Activated naive CD8-positive, alpha-beta T cell treated with anti-CD3 and anti-CD28 coated beads for 36 hours (primary cell): ENCODE measurements at regions not wholly inside any gene's neighbourhood (a gene's known extent, or its start where the extent isn't known, plus 50 kb on each side); places are given as distances from the start of the nearest gene placed in this dataset.
"Not testable (repeated sequence)": the region's sequence is repeated elsewhere in the genome, so short reads cannot be mapped to it uniquely, and the experiment has no call there.

ENCODE experiments used
- DNase-seq: peaks from one replicate; pipeline ENCODE4 v3.0.0; 2021
- H3K27ac Mint-ChIP-seq: one replicate; pipeline ENCODE4 v1.8.0; 2022; ENCODE audit warnings: mild to moderate bottlenecking, moderate library complexity, mixed read lengths
- H3K27me3 Mint-ChIP-seq: one replicate; pipeline ENCODE4 v1.8.0; 2022; ENCODE audit warnings: mild to moderate bottlenecking, mixed read lengths
- H3K36me3 Mint-ChIP-seq: one replicate; pipeline ENCODE4 v1.8.0; 2021; ENCODE audit warnings: mild to moderate bottlenecking, mixed read lengths
- H3K4me1 Mint-ChIP-seq: one replicate; pipeline ENCODE4 v1.8.0; 2021; ENCODE audit warnings: mixed read lengths
- H3K4me3 Mint-ChIP-seq: one replicate; pipeline ENCODE4 v1.8.0; 2022; ENCODE audit warnings: mild to moderate bottlenecking, moderate library complexity, mixed read lengths
- H3K9me3 Mint-ChIP-seq: one replicate; pipeline ENCODE4 v1.8.0; 2022; ENCODE audit warnings: mixed read lengths

GRCh38 chr6:156440688-156441087 lies 336.5 kb upstream of the ARID1B start:
- Mint-ChIP-seq H3K4me1 (peaks cover 4% of the 10 kb centered on the region), H3K27ac (no peak overlapping the region), H3K27me3 (peaks cover 3% of the 10 kb centered on the region), H3K9me3 (no peaks in the 10 kb centered on the region), H3K36me3 (peaks cover 1% of the 10 kb centered on the region), H3K4me3 (no peak overlapping the region)
- DNase-seq = no peak

GRCh38 chr6:156438350-156438923 lies 338.7 kb upstream of the ARID1B start:
- Mint-ChIP-seq H3K27ac (no peak overlapping the region), H3K4me1 (peaks cover 4% of the 10 kb centered on the region), H3K4me3 (no peak overlapping the region), H3K9me3 (no peaks in the 10 kb centered on the region), H3K36me3 (peaks cover 1% of the 10 kb centered on the region), H3K27me3 (peaks cover 3% of the 10 kb centered on the region)
- no peak for DNase-seq

GRCh38 chr6:156437121-156437879 lies 339.9 kb upstream of the ARID1B start:
- peaks cover 1% of the 10 kb centered on the region for H3K36me3 Mint-ChIP-seq
- H3K27me3 Mint-ChIP-seq = peaks cover 3% of the 10 kb centered on the region
- DNase-seq = no peak
- H3K9me3 Mint-ChIP-seq = no peaks in the 10 kb centered on the region
- H3K4me1 Mint-ChIP-seq = peaks cover 4% of the 10 kb centered on the region
- no peak overlapping the region for H3K27ac Mint-ChIP-seq
- no peak overlapping the region for H3K4me3 Mint-ChIP-seq

- Mint-ChIP-seq H3K4me3 (no peak overlapping the region), H3K9me3 (no peaks in the 10 kb centered on the region), H3K27ac (no peak overlapping the region), H3K36me3 (no peaks in the 10 kb centered on the region), H3K27me3 (peaks cover 3% of the 10 kb centered on the region), H3K4me1 (peaks cover 4% of the 10 kb centered on the region)
- no peak for DNase-seq
Observed at GRCh38 chr6:156434795-156435190, 342.4 kb upstream of the ARID1B start.

GRCh38 chr6:156434049-156434794 lies 343.0 kb upstream of the ARID1B start:
- Mint-ChIP-seq H3K36me3 (no peaks in the 10 kb centered on the region), H3K4me3 (no peak overlapping the region), H3K27me3 (peaks cover 3% of the 10 kb centered on the region), H3K27ac (no peak overlapping the region), H3K4me1 (peaks cover 4% of the 10 kb centered on the region), H3K9me3 (no peaks in the 10 kb centered on the region)
- no peak for DNase-seq

- Mint-ChIP-seq H3K9me3 (no peaks in the 10 kb centered on the region), H3K4me3 (no peak overlapping the region), H3K27me3 (peaks cover 3% of the 10 kb centered on the region), H3K4me1 (no peaks in the 10 kb centered on the region), H3K27ac (no peak overlapping the region), H3K36me3 (no peaks in the 10 kb centered on the region)
- no peak for DNase-seq
Observed at GRCh38 chr6:156432543-156432942, 344.6 kb upstream of the ARID1B start.

GRCh38 chr6:156430386-156430785 lies 346.8 kb upstream of the ARID1B start:
- H3K36me3 Mint-ChIP-seq = no peaks in the 10 kb centered on the region
- no peak overlapping the region for H3K4me3 Mint-ChIP-seq

GRCh38 chr6:156427345-156427744 lies 349.8 kb upstream of the ARID1B start:
- no peak overlapping the region for H3K4me3 Mint-ChIP-seq
- H3K27me3 Mint-ChIP-seq = no peaks in the 10 kb centered on the region
- no peak overlapping the region for H3K27ac Mint-ChIP-seq
- H3K4me1 Mint-ChIP-seq = peaks cover 25% of the 10 kb centered on the region
- H3K9me3 Mint-ChIP-seq = peaks cover 2% of the 10 kb centered on the region
- H3K36me3 Mint-ChIP-seq = peaks cover 5% of the 10 kb centered on the region
- DNase-seq = no peak

More at GRCh38 chr6:156430386-156430785, 346.8 kb upstream of the ARID1B start:
- DNase-seq = no peak
- no peaks in the 10 kb centered on the region for H3K27me3 Mint-ChIP-seq
- no peaks in the 10 kb centered on the region for H3K9me3 Mint-ChIP-seq
- no peaks in the 10 kb centered on the region for H3K4me1 Mint-ChIP-seq
- no peak overlapping the region for H3K27ac Mint-ChIP-seq

GRCh38 chr6:156425359-156426020 lies 351.7 kb upstream of the ARID1B start:
- H3K27ac Mint-ChIP-seq = no peak overlapping the region
- peaks cover 5% of the 10 kb centered on the region for H3K36me3 Mint-ChIP-seq

GRCh38 chr6:156423829-156424228 lies 353.3 kb upstream of the ARID1B start:
- Mint-ChIP-seq H3K36me3 (peaks cover 5% of the 10 kb centered on the region), H3K9me3 (peaks cover 2% of the 10 kb centered on the region), H3K4me1 (peaks cover 25% of the 10 kb centered on the region), H3K4me3 (no peak overlapping the region), H3K27ac (peak overlapping the region; percentile 43), H3K27me3 (no peaks in the 10 kb centered on the region)
- DNase-seq = peak; percentile 44

More at GRCh38 chr6:156425359-156426020, 351.7 kb upstream of the ARID1B start:
- peaks cover 25% of the 10 kb centered on the region for H3K4me1 Mint-ChIP-seq
- no peak for DNase-seq
- no peak overlapping the region for H3K4me3 Mint-ChIP-seq
- H3K9me3 Mint-ChIP-seq = peaks cover 2% of the 10 kb centered on the region
- H3K27me3 Mint-ChIP-seq = no peaks in the 10 kb centered on the region

GRCh38 chr6:156423075-156423474 lies 354.1 kb upstream of the ARID1B start:
- Mint-ChIP-seq H3K27ac (peak overlapping the region; percentile 8), H3K4me3 (peak overlapping the region; percentile 6), H3K27me3 (no peaks in the 10 kb centered on the region), H3K36me3 (peaks cover 5% of the 10 kb centered on the region), H3K9me3 (peaks cover 2% of the 10 kb centered on the region), H3K4me1 (peaks cover 25% of the 10 kb centered on the region)
- no peak for DNase-seq

GRCh38 chr6:156421933-156422332 lies 355.2 kb upstream of the ARID1B start:
- Mint-ChIP-seq H3K36me3 (peaks cover 5% of the 10 kb centered on the region), H3K4me3 (no peak overlapping the region)

GRCh38 chr6:156421301-156421700 lies 355.9 kb upstream of the ARID1B start:
- not testable (repeated sequence) for H3K36me3 Mint-ChIP-seq, H3K9me3 Mint-ChIP-seq, H3K27me3 Mint-ChIP-seq, H3K4me3 Mint-ChIP-seq, H3K27ac Mint-ChIP-seq, DNase-seq
- peaks cover 25% of the 10 kb centered on the region for H3K4me1 Mint-ChIP-seq

More at GRCh38 chr6:156421933-156422332, 355.2 kb upstream of the ARID1B start:
- Mint-ChIP-seq H3K9me3 (peaks cover 2% of the 10 kb centered on the region), H3K4me1 (peaks cover 25% of the 10 kb centered on the region), H3K27ac (no peak overlapping the region), H3K27me3 (no peaks in the 10 kb centered on the region)
- no peak for DNase-seq

GRCh38 chr6:156420172-156420993 lies 356.8 kb upstream of the ARID1B start:
- Mint-ChIP-seq H3K27me3 (no peaks in the 10 kb centered on the region), H3K27ac (no peak overlapping the region), H3K4me1 (peaks cover 25% of the 10 kb centered on the region), H3K4me3 (no peak overlapping the region), H3K36me3 (peaks cover 5% of the 10 kb centered on the region), H3K9me3 (peaks cover 2% of the 10 kb centered on the region)
- no peak for DNase-seq
